Thyroid gland (tissue), 4 donors: ENCODE measurements at regions not wholly inside any gene's neighbourhood (a gene's known extent, or its start where the extent isn't known, plus 50 kb on each side); places are given as distances from the start of the nearest gene placed in this dataset.

Experiments used
- CTCF ChIP-seq, 6 experiments: fragments of 200-600 bp in 3 of 6; fragments of 450-650 bp in 3 of 6; sonication (generic) in 3 of 6; IDR thresholded peaks; one replicate each; pipeline ENCODE4 v1.5.1; 2016 to 2019; ENCODE audit warnings: antibody characterized with exemption in 6 of 6, mild to moderate bottlenecking in 2 of 6, inconsistent platforms in 1 of 6, moderate library complexity in 1 of 6
- POLR2A ChIP-seq, 2 donors: fragments of 450-650 bp; IDR thresholded peaks; one replicate each; pipeline ENCODE4 v1.6.1; 2017; ENCODE audit warnings: antibody characterized with exemption in 2 of 2, mild to moderate bottlenecking in 2 of 2, moderate library complexity in 1 of 2

- no peak for TF ChIP-seq POLR2A (IDR thresholded peaks at IDR 0.05)
- TF ChIP-seq CTCF (IDR thresholded peaks at IDR 0.05) = no peak
Observed at GRCh38 chr16:86781046-86781445, 202.7 kb downstream of the FOXL1 start.
